Heart left ventricle (tissue), 13 donors: ENCODE measurements at regions not wholly inside any gene's neighbourhood (a gene's known extent, or its start where the extent isn't known, plus 50 kb on each side); places are given as distances from the start of the nearest gene placed in this dataset.

ENCODE experiments used
- POLR2A ChIP-seq, 2 donors: fragments of 450-650 bp; IDR thresholded peaks; one replicate each; pipeline ENCODE4 v1.6.1; 2017; ENCODE audit warnings: antibody characterized with exemption in 2 of 2, mild to moderate bottlenecking in 2 of 2, moderate library complexity in 2 of 2
- TF ChIP-seq, protein P1 (sequence below), 12 donors: fragments of 200-600 bp; sonication (generic) in 4 of 12; IDR thresholded peaks; one replicate each; pipeline versions ENCODE4 v1.5.0 to v1.8.0; 2018 to 2022; ENCODE audit warnings: antibody characterized with exemption in 12 of 12, mild to moderate bottlenecking in 5 of 12
- donor health status: ischemic (EF 13 %, LVEDD 7.1; RV severe dilation, severe dysfunction).
- donor health status: DM: no; HTN: yes; CAD: no.
- donor health status: DM: no; HTN: no; CAD: no.
- donor health status: ischemic (EF 25% LVEDD 6.9; RV normal size, moderate dysfunction).
- donor health status: ischemic (EF 25% LVEDD 5.7; RV mildly dilated, moderate dysfunction).
- donor health status: ischemic (EF 35%, LVEDD 5.7; RV mildly dilated, moderate dysfunction).
- donor health status: nonischemic (EF 11% LVEDD 7.7; RV severe dilation, severe dysfunction).
- donor health status: DM: yes; HTN: yes; CAD: no.
- donor health status: PGD.
- donor health status: ischemic (EF 29% LVEDD 5.4; RV normal size, mild dysfunction).
- donor health status: nonischemic (EF 23%, LVEDD 6.1; RV moderate dilation, normal function).

DNA sequence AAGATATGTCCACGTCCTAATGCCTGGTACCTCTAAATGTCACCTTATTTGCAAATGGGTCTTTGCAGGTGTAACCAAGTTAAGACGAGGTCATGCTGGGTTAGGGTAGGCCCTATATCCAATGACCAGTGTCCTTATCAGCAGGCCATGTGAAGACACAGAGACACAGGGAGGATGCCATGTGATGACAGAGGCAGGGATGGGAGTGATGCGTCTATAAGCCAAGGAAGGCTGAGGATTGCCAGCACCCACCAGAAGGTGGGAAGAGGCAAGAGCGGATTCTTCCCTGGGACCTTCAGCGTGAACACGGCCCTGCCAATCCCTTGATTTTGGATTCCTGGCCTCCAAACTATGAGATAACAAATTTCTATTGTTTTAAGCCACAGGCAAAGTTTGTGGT lies 123.4 kb upstream of the CXCL14 start:
- no peak for TF ChIP-seq POLR2A (IDR thresholded peaks at IDR 0.05)
- TF ChIP-seq, protein P1, sequence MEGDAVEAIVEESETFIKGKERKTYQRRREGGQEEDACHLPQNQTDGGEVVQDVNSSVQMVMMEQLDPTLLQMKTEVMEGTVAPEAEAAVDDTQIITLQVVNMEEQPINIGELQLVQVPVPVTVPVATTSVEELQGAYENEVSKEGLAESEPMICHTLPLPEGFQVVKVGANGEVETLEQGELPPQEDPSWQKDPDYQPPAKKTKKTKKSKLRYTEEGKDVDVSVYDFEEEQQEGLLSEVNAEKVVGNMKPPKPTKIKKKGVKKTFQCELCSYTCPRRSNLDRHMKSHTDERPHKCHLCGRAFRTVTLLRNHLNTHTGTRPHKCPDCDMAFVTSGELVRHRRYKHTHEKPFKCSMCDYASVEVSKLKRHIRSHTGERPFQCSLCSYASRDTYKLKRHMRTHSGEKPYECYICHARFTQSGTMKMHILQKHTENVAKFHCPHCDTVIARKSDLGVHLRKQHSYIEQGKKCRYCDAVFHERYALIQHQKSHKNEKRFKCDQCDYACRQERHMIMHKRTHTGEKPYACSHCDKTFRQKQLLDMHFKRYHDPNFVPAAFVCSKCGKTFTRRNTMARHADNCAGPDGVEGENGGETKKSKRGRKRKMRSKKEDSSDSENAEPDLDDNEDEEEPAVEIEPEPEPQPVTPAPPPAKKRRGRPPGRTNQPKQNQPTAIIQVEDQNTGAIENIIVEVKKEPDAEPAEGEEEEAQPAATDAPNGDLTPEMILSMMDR (IDR thresholded peaks at IDR 0.05), result no peak
